GM23248 (cell line): ENCODE measurements at regions not wholly inside any gene's neighbourhood (a gene's known extent, or its start where the extent isn't known, plus 50 kb on each side); places are given as distances from the start of the nearest gene placed in this dataset.
A peak's percentile ranks its signal among the peaks of the same experiment; 100 is the strongest.

Experiments
- DNase-seq: peaks from one replicate; pipeline ENCODE4 v3.0.0-alpha.2; 2015
- H2AFZ ChIP-seq: fragments of 200-600 bp; sonication (generic); 2 replicates; pipeline ENCODE4 v1.6.1; 2016; ENCODE audit warnings: antibody characterized with exemption
- H3F3A ChIP-seq: fragments of 200-600 bp; sonication (generic); 2 replicates; pipeline ENCODE4 v1.6.1; 2016; ENCODE audit warnings: mild to moderate bottlenecking, antibody characterized with exemption, mixed run types; ENCODE audit not compliant: insufficient read depth
- H3K27ac ChIP-seq: fragments of 200-600 bp; sonication (generic); 2 replicates; pipeline ENCODE4 v1.5.1; 2016; ENCODE audit warnings: mild to moderate bottlenecking
- H3K27me3 ChIP-seq: fragments of 200-600 bp; sonication (generic); replicated peaks from 2 replicates; pipeline ENCODE4 v1.6.1; 2016; ENCODE audit warnings: mild to moderate bottlenecking; ENCODE audit not compliant: insufficient read depth
- H3K36me3 ChIP-seq: fragments of 200-600 bp; sonication (generic); 2 replicates; pipeline ENCODE4 v1.6.1; 2016; ENCODE audit warnings: low read depth, mild to moderate bottlenecking
- H3K4me1 ChIP-seq: fragments of 200-600 bp; sonication (generic); 2 replicates; pipeline ENCODE4 v1.6.1; 2016; ENCODE audit warnings: mild to moderate bottlenecking; ENCODE audit not compliant: insufficient read depth
- H3K4me2 ChIP-seq: fragments of 200-600 bp; sonication (generic); one replicate; pipeline ENCODE4 v1.6.1; 2016; ENCODE audit warnings: mild to moderate bottlenecking; ENCODE audit not compliant: unreplicated experiment
- H3K4me3 ChIP-seq: fragments of 200-600 bp; sonication (generic); 2 replicates; pipeline ENCODE4 v1.5.1; 2016; ENCODE audit warnings: mild to moderate bottlenecking
- H3K79me2 ChIP-seq: fragments of 200-600 bp; sonication (generic); 2 replicates; pipeline ENCODE4 v1.6.1; 2016; ENCODE audit warnings: mild to moderate bottlenecking; ENCODE audit not compliant: insufficient read depth
- H3K9ac ChIP-seq: fragments of 200-600 bp; sonication (generic); 2 replicates; pipeline ENCODE4 v1.6.1; 2016; ENCODE audit warnings: mild to moderate bottlenecking
- H3K9me2 ChIP-seq: fragments of 200-600 bp; sonication (generic); 2 replicates; pipeline ENCODE4 v1.6.1; 2016; ENCODE audit warnings: mixed run types, mild to moderate bottlenecking, moderate library complexity; ENCODE audit not compliant: insufficient read depth
- H3K9me3 ChIP-seq: fragments of 200-600 bp; sonication (generic); one replicate; pipeline ENCODE4 v1.6.1; 2017; ENCODE audit warnings: low read depth
- H4K20me1 ChIP-seq: fragments of 200-600 bp; sonication (generic); 2 replicates; pipeline ENCODE4 v1.6.0; 2016; ENCODE audit not compliant: insufficient read depth
- EZH2 ChIP-seq: fragments of 200-600 bp; sonication (generic); IDR thresholded peaks from 2 replicates; pipeline ENCODE4 v1.6.1; 2018; ENCODE audit warnings: antibody characterized with exemption, mild to moderate bottlenecking; ENCODE audit not compliant: insufficient read depth, poor library complexity, severe bottlenecking
- EZH2phosphoT487 ChIP-seq: fragments of 200-600 bp; sonication (generic); IDR thresholded peaks from 2 replicates; pipeline ENCODE4 v1.6.1; 2018; ENCODE audit warnings: antibody characterized with exemption, moderate library complexity, mild to moderate bottlenecking, low read depth; ENCODE audit not compliant: insufficient read depth
- WGBS, 2 experiments: methylation state at CpG; one replicate each; pipeline ENCODE4 v1.1.6; 2015 to 2017; ENCODE audit warnings: low lambda C conversion rate in 2 of 2, low coverage in 1 of 2; ENCODE audit errors: missing lambda C conversion rate in 2 of 2; 5-methylcytosine and 5-hydroxymethylcytosine counted together
- in situ Hi-C: fragments of 300-500 bp; cut with MboI; formaldehyde crosslinking; loops from 2 replicates; pipeline ENCODE4 v1.15.0; 2020

- TF ChIP-seq EZH2 (no peak), EZH2phosphoT487 (no peak)
- Histone ChIP-seq H3K9me3 (no peaks in the 10 kb centered on the region), H3K27ac (no peak overlapping the region), H3K27me3 (no peaks in the 10 kb centered on the region), H3K36me3 (peaks cover 12% of the 10 kb centered on the region; the same call in 1 of the 2 replicates), H3K79me2 (peaks cover 66% of the 10 kb centered on the region), H2AFZ (no peak overlapping the region), H3K4me3 (no peak overlapping the region), H3K4me2 (no peak overlapping the region), H3F3A (peaks cover 20% of the 10 kb centered on the region; the same call in 1 of the 2 replicates), H3K9me2 (no peaks in the 10 kb centered on the region), H4K20me1 (no peaks in the 10 kb centered on the region), H3K4me1 (no peaks in the 10 kb centered on the region; the same call in 1 of the 2 replicates), H3K9ac (no peak overlapping the region)
- in situ Hi-C loops: no loop called here
- DNase-seq: no peak
Measured at GRCh38 chr17:63265526-63265925, 180.6 kb downstream of the CYB561 start.

- Histone ChIP-seq H3K9me2 (no peaks in the 10 kb centered on the region), H3K4me3 (no peak overlapping the region), H3K9me3 (no peaks in the 10 kb centered on the region), H3K4me1 (no peaks in the 10 kb centered on the region; the same call in 1 of the 2 replicates), H3F3A (peaks cover 26% of the 10 kb centered on the region; the same call in 1 of the 2 replicates), H2AFZ (no peak overlapping the region), H3K27me3 (no peaks in the 10 kb centered on the region), H3K9ac (no peak overlapping the region), H4K20me1 (no peaks in the 10 kb centered on the region), H3K79me2 (peaks cover 54% of the 10 kb centered on the region), H3K4me2 (no peak overlapping the region), H3K36me3 (peaks cover 12% of the 10 kb centered on the region; the same call in 1 of the 2 replicates), H3K27ac (no peak overlapping the region)
- in situ Hi-C loops: no loop called here
- no peak for DNase-seq
- WGBS, 2 experiments: 76 to 77% methylated on average over 4 of the region's 4 CpGs
- TF ChIP-seq EZH2phosphoT487 (no peak), EZH2 (no peak)
Measured at GRCh38 chr17:63267846-63268245, 178.3 kb downstream of the CYB561 start.

DNA sequence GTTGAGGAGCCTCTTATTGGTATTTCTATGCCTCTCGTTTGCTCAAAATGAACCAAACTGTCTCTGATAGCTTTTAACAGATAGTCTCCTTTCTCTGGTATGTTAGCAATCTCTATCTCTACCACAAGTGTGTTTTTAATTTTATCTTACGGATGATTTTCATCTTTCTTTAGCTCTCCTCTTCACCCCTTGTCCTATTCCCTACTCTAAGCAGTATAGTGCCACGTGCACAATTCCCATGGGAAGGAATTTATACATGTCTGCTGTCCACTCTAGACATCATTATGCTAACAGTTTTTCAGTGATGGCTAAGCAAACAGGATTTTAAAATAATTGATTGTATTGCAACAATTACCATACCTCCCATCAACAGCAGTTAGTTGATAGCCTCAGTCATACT, 177.3 kb downstream of the CYB561 start:
- H3K36me3 ChIP-seq: peaks cover 12% of the 10 kb centered on the region; the same call in 1 of the 2 replicates
- H3K79me2 ChIP-seq: peaks cover 53% of the 10 kb centered on the region
- H3F3A ChIP-seq: peaks cover 28% of the 10 kb centered on the region; the same call in 1 of the 2 replicates
- no peak overlapping the region for H3K4me2 ChIP-seq
- 77 to 87% methylated on average over 3 of the region's 3 CpGs for WGBS, 2 experiments
- H3K9me2 ChIP-seq: no peaks in the 10 kb centered on the region
- no peak for DNase-seq
- H3K4me3 ChIP-seq: no peak overlapping the region
- no peak overlapping the region for H3K9ac ChIP-seq
- in situ Hi-C loops: no loop called here
- no peaks in the 10 kb centered on the region for H3K9me3 ChIP-seq
- no peak overlapping the region for H2AFZ ChIP-seq
- no peaks in the 10 kb centered on the region for H4K20me1 ChIP-seq
- H3K4me1 ChIP-seq: peaks cover 4% of the 10 kb centered on the region
- H3K27me3 ChIP-seq: no peaks in the 10 kb centered on the region
- H3K27ac ChIP-seq: no peak overlapping the region
- TF ChIP-seq EZH2 (no peak), EZH2phosphoT487 (no peak)

DNA sequence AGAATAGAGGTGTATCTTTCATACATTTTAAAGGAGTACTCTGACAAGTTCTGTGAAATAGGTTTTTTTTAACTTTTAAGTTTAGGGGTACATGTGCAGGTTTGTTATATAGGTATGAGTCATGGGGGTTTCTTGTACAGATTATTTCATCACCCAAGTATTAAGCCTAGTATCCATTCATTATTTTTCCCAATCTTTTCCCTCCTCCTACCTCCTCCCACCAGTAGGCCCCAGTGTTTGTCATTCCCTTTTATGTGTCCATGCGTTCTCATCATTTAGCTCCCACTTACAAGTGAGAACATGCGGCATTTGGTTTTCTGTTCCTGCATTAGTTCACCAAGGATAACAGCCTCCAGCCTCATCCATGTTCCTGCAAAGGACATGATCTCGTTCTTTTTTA, 175.5 kb downstream of the CYB561 start:
- 79 to 88% methylated on average over 3 of the region's 3 CpGs for WGBS, 2 experiments
- no peaks in the 10 kb centered on the region for H3K27me3 ChIP-seq

GRCh38 chr17:63274146-63274545, 172.0 kb downstream of the CYB561 start:
- in situ Hi-C loops: no loop called here
- Histone ChIP-seq H2AFZ (no peak overlapping the region), H3F3A (peaks cover 62% of the 10 kb centered on the region), H4K20me1 (no peaks in the 10 kb centered on the region), H3K9ac (no peak overlapping the region), H3K36me3 (no peaks in the 10 kb centered on the region; the same call in 1 of the 2 replicates), H3K27me3 (no peaks in the 10 kb centered on the region), H3K4me3 (no peak overlapping the region), H3K4me2 (peak overlapping the region; percentile 32), H3K4me1 (peaks cover 53% of the 10 kb centered on the region), H3K9me3 (no peaks in the 10 kb centered on the region), H3K9me2 (no peaks in the 10 kb centered on the region), H3K27ac (peak overlapping the region; percentile 93; the same call in 1 of the 2 replicates), H3K79me2 (peaks cover 56% of the 10 kb centered on the region)
- peak; percentile 77 for DNase-seq
- TF ChIP-seq EZH2phosphoT487 (no peak), EZH2 (no peak)
- WGBS, 2 experiments: 27 to 35% methylated on average over 3 of the region's 3 CpGs

More for the DNA sequence above, 175.5 kb downstream of the CYB561 start:
- no peak overlapping the region for H2AFZ ChIP-seq
- H3K36me3 ChIP-seq: peaks cover 12% of the 10 kb centered on the region; the same call in 1 of the 2 replicates
- H3K9me2 ChIP-seq: no peaks in the 10 kb centered on the region
- H3K4me3 ChIP-seq: no peak overlapping the region
- DNase-seq: no peak
- no peak overlapping the region for H3K27ac ChIP-seq
- no peak overlapping the region for H3K4me2 ChIP-seq
- no peak overlapping the region for H3K9ac ChIP-seq
- H3K4me1 ChIP-seq: peaks cover 21% of the 10 kb centered on the region
- H4K20me1 ChIP-seq: no peaks in the 10 kb centered on the region
- peaks cover 39% of the 10 kb centered on the region for H3F3A ChIP-seq
- no peak for TF ChIP-seq EZH2
- TF ChIP-seq EZH2phosphoT487: no peak
- H3K9me3 ChIP-seq: no peaks in the 10 kb centered on the region
- peaks cover 46% of the 10 kb centered on the region for H3K79me2 ChIP-seq
- in situ Hi-C loops: no loop called here
